ENCODE measurements at regions not wholly inside any gene's neighbourhood (a gene's known extent, or its start where the extent isn't known, plus 50 kb on each side); places are given as distances from the start of the nearest gene placed in this dataset.
"Not testable (repeated sequence)": the region's sequence is repeated elsewhere in the genome, so short reads cannot be mapped to it uniquely, and the experiment has no call there.

- DNase-seq, result peak; percentile 32 to 38
Measured at GRCh38 chr14:105945896-105946295, 419.5 kb downstream of the TMEM121 start.

GRCh38 chr14:105947599-105947998 is 421.2 kb downstream of the TMEM121 start:
- no peak for DNase-seq

- DNase-seq, result not testable (repeated sequence)
Measured at GRCh38 chr14:105948955-105949354, 422.6 kb downstream of the TMEM121 start.

DNA sequence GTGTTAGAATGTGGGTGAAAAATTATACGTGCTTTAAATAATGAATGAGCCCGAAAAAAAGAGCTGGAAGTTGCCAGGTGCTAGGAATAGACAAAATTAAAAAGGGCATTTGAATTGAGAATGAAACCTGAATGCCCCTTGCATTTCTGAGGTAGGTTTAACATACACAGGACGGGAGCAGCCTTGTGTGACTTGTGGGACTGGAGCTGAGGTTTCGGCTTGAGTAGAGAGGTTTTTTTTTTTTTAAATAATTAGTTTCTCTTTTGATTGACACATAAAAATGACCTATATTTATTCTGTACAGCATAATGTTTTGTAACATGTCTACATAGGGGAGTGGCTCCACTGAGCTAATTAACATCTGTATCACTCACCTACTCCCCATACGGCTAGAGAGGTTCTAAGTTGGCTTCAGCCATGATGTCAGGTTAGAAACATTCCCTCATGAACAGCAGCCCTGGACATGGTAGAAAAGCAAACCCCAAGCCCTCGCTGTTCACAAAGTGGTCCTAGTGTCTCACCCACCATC is 424.0 kb downstream of the TMEM121 start:
- not testable (repeated sequence) for DNase-seq

- DNase-seq, result no peak
Measured at GRCh38 chr14:105951399-105951798, 425.0 kb downstream of the TMEM121 start.

DNA sequence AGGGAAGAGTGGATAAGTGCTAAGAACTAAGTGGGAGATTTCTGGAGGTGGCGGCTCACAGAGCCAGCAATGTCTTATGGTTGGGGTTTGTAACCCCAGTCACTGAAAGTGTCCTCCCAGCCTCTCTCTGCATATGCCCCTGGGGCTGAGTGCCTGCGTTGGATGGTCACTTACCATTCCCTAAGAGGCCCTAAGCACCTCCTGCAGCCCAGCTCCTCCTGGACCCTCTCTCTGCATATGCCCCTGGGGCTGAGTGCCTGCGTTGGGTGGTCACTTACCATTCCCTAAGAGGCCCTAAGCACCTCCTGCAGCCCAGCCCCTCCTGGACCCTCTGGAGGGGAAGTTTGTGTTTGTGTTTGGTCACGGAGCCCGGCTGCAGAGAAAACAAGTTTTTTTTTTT is 425.8 kb downstream of the TMEM121 start:
- no peak for DNase-seq

GRCh38 chr14:105952826-105953225 is 426.4 kb downstream of the TMEM121 start:
- DNase-seq, result no peak

DNA sequence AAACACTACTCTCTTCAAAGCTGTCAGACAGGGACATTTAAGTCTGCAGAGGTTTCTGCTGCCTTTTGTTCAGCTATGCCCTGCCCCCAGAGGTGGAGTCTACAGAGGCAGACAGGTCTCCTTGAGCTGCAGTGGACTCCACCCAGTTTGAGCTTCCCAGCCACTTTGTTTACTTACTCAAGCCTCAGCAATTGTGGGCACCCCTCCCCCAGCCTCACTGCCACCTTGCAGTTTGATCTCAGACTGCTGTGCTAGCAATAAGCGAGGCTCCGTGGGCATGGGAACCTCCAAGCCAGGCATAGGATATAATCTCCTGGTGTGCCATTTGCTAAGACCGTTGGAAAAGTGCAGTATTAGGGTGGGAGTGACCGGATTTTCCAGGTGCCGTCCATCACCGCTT is 435.2 kb downstream of the TMEM121 start:
- not testable (repeated sequence) for DNase-seq

GRCh38 chr14:105962532-105962931 is 436.1 kb downstream of the TMEM121 start:
- no peak for DNase-seq

- DNase-seq, result no peak
Measured at GRCh38 chr14:105968291-105968690, 441.9 kb downstream of the TMEM121 start.

DNA sequence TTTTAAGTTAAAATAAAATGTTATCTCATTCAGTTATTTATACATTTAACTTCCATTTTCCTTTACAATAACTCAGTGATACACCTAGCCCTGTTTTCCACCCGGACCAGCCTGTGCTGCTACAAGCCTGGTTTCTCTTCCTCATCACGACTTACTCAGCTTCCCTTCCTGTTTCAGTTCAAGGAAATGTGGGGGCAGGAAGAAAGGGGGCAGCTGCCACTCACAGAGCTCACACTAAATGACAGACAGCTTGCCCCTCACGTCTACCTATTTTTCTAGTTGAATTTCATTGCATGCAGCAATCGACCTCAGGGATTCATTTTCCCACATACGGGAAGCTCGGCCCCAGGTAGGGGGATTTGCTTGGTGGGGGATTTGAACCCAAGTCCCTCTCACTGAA is 442.6 kb downstream of the TMEM121 start:
- DNase-seq, result not testable (repeated sequence)

GRCh38 chr14:105970821-105971220 is 444.4 kb downstream of the TMEM121 start:
- not testable (repeated sequence) for DNase-seq

- DNase-seq, result no peak
Measured at GRCh38 chr14:105971593-105972500, 445.5 kb downstream of the TMEM121 start.

DNA sequence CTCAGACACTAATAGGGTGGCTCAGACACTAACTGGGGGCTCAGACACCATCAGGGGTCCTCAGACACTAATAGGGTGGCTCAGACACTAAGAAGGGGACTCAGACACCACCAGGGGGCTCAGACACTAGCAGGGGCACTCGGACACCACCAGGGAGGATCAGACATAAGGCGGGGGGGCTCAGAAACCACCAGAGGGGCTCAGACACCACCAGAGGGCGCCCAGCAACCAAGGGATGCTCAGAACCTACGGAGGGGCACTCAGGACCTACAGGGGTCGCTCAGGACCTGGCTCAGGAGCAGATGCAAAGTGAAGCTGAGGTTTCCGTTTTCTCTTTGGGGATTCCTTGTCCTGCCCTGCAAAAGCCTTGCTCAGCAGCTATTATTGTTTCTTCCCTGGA is 448.5 kb downstream of the TMEM121 start:
- peak; percentile 62 to 80 for DNase-seq

DNA sequence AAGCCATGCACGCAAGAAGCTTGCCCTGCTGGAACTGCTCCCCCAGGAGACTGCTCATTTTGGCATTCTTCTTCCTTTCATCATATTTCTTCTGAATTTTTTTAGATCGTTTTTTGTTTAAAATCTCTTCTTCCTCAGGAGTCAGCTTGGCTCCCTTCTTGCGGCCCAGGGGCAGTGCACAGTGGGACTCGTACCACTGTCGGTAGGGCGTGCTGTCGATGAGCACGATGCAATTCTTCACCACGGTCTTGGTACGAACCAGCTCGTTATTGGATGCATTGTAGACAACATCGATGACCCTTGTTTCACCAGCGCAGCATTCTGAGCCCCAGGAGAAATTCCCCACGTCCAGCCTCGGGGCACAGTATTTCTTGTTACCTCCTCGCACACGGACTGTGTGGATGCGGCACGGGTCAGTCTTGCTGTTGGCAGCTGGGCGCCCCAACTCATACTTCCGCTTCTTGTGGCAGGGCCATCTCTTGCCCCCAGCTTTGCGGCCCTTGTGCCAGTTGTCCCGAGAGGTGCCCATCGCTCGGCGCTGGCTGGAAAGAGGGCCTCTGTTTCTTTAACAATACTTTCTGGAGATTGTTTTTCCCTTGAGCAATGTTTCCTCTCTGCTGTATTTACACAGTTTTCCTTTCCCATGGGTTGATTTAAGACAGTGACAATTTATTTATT is 452.4 kb downstream of the TMEM121 start:
- DNase-seq, result no peak

DNA sequence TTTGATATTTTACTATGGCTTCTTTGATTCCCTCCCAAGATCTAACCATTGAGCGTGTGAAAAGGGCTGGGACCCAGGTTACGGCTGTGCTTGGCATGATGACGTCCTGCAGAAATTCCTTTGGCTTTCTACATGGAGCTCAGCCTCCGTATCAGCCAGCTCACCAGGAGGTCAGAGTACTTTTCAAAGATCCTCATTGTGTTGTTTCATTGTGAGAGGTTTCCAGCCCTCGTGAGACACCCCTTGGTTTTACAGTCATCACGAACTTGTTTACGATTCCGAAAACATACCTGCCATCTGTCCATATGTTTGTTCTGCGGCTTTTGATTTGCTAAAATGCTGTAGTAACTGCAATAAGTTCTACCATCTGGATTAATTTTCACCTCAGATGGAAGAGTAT is 453.1 kb downstream of the TMEM121 start:
- DNase-seq, result no peak

DNA sequence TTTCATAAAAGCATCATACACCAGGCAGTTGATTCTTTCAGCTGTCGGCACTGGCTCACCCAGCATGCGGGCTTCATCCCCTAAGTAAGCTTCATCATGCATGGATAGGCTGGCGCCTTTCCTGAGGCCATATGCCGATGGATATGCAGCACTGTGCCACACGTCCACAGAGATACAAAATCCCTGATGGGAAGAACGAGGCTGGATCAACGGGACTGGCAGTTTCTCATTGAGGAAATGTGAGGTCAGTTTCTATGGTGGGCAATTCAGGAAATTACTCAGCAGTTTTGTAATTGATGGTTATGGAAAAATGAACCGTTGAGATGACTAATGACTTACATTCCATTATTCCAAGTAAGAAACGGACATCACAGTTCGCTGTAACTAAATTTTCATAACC is 453.8 kb downstream of the TMEM121 start:
- DNase-seq, result no peak

GRCh38 chr14:105981517-105982302 is 455.3 kb downstream of the TMEM121 start:
- not testable (repeated sequence) for DNase-seq

- no peak for DNase-seq
Measured at GRCh38 chr14:105982664-105983063, 456.3 kb downstream of the TMEM121 start.

- DNase-seq, result no peak
Measured at GRCh38 chr14:105986894-105987284, 460.5 kb downstream of the TMEM121 start.

- DNase-seq, result no peak
Measured at GRCh38 chr14:105987563-105987962, 461.2 kb downstream of the TMEM121 start.

DNA sequence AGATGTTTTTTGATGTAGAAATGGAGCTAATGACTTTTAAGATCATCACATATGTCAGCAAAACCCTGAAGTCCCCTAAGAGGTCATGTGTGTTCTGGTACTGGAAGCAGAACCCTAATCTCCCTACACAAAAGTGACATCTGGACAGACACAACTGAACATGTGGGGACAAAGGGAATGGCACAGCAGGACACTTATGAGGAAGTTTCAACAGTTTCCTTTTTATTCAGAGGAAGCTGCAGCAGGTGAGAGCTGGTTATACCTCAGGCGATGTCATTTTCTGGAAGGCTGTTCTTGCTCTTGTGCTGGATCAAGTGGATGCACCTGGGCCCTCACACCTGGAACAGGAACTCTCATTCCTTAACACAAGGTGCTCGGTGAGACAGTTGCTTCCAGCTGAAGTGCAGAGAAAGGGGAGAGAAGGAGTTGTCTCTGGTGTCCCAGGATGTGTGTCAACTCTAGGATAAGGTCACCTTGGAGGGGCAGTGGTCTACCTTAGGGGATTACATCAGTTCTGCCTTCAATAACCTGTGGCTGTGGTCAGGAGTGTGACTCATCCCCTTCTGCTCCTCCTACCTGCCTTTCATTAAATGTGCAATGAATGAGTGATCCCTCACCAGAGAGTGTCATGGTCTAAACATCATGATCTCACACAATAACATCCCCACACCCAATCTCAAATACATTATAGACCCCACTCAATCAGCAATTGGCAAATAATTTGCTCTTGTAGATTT is 463.4 kb downstream of the TMEM121 start:
- no peak for DNase-seq

All from stimulated activated CD4-positive, alpha-beta T cell treated with anti-CD3 and anti-CD28 coated beads, Interleukin-2, amount 100 ng/mL, for 24 hours (primary cell).